WERI-Rb-1 (cell line): ENCODE measurements at regions not wholly inside any gene's neighbourhood (a gene's known extent, or its start where the extent isn't known, plus 50 kb on each side); places are given as distances from the start of the nearest gene placed in this dataset.

ENCODE experiments used
- DNase-seq: peaks from one replicate; pipeline ENCODE4 v3.0.0-alpha.2; 2020
- H3K27ac ChIP-seq: fragments of 250-450 bp; sonication (Bioruptor Pico); 2 replicates; pipeline ENCODE4 v1.5.1; 2020; ENCODE audit warnings: mild to moderate bottlenecking, moderate library complexity
- H3K27me3 ChIP-seq: fragments of 250-450 bp; sonication (Bioruptor Pico); 2 replicates; pipeline ENCODE4 v1.5.1; 2021; ENCODE audit warnings: mild to moderate bottlenecking, low read depth, moderate library complexity; ENCODE audit not compliant: insufficient read depth, severe bottlenecking
- H3K36me3 ChIP-seq: fragments of 250-450 bp; sonication (Bioruptor Pico); 2 replicates; pipeline ENCODE4 v1.5.1; 2020; ENCODE audit warnings: mild to moderate bottlenecking, moderate library complexity
- H3K4me3 ChIP-seq: 2 replicates; pipeline ENCODE4 v1.5.1; 2011; ENCODE audit warnings: low read depth, mild to moderate bottlenecking, control low read depth, low read length
- H3K9me3 ChIP-seq: fragments of 250-450 bp; sonication (Bioruptor Pico); 2 replicates; pipeline ENCODE4 v1.5.1; 2021; ENCODE audit warnings: mild to moderate bottlenecking, moderate library complexity; ENCODE audit not compliant: severe bottlenecking
- CTCF ChIP-seq: IDR thresholded peaks from 2 replicates; pipeline ENCODE4 v1.5.1; 2011; ENCODE audit warnings: low read depth, mild to moderate bottlenecking, control low read depth, inconsistent platforms, low read length

- no peak for DNase-seq
- no peaks in the 10 kb centered on the region for H3K27me3 ChIP-seq
- no peak for TF ChIP-seq CTCF
- no peaks in the 10 kb centered on the region for H3K36me3 ChIP-seq
- peaks cover 10% of the 10 kb centered on the region for H3K9me3 ChIP-seq
- H3K4me3 ChIP-seq, result no peak overlapping the region
- no peak overlapping the region for H3K27ac ChIP-seq
Observed at GRCh38 chr17:5784791-5785190, 200.5 kb upstream of the NLRP1 start.

GRCh38 chr17:5785338-5785737 is 201.0 kb upstream of the NLRP1 start:
- Histone ChIP-seq H3K36me3 (no peaks in the 10 kb centered on the region), H3K9me3 (peaks cover 10% of the 10 kb centered on the region), H3K27ac (no peak overlapping the region), H3K27me3 (no peaks in the 10 kb centered on the region), H3K4me3 (no peak overlapping the region)
- no peak for TF ChIP-seq CTCF
- DNase-seq, result no peak

DNA sequence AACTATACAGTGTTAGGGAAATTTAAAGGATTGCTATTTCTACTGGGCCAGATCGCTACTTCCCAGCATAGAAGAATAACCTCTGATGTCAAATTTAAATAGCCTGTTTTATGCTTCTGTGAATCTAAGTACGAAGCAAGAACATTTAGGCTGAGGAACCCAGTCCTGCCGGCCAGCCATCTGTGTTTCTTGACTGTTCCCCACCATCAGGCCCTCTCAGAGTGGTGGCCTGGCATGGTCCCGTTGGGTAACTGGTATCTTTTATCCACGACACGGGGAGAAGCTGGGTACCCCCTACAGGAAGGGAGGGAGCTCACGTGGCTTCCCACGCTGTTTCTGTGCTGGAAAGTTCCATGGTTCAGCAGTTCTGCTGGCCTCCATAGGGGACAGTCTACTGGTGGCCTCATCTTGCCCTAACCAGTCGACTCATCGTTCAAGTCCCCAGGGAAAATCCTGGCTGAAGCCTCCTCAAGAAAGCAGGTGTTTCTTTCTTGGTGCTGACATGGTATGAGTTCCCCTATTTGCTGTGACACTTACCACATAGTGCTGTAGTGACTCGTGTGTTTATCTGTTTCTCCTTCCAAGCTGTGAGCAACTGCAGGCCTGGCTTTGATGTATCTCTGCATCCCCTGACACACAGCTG is 201.7 kb upstream of the NLRP1 start:
- TF ChIP-seq CTCF, result 0 out of 2 replicates have a peak, but pooled peaks have one; percentile 11
- H3K9me3 ChIP-seq, result peaks cover 10% of the 10 kb centered on the region
- no peak overlapping the region for H3K4me3 ChIP-seq
- no peaks in the 10 kb centered on the region for H3K27me3 ChIP-seq
- peak; percentile 19 for DNase-seq
- peak overlapping the region; percentile 65 for H3K27ac ChIP-seq
- H3K36me3 ChIP-seq, result no peaks in the 10 kb centered on the region

GRCh38 chr17:5786510-5786875 is 202.2 kb upstream of the NLRP1 start:
- Histone ChIP-seq H3K9me3 (peaks cover 10% of the 10 kb centered on the region), H3K27ac (peak overlapping the region; percentile 65), H3K4me3 (no peak overlapping the region), H3K36me3 (no peaks in the 10 kb centered on the region), H3K27me3 (no peaks in the 10 kb centered on the region)
- TF ChIP-seq CTCF, result no peak
- DNase-seq, result peak; percentile 74

GRCh38 chr17:5788266-5788900 is 204.1 kb upstream of the NLRP1 start:
- Histone ChIP-seq H3K36me3 (no peaks in the 10 kb centered on the region), H3K4me3 (no peak overlapping the region), H3K27me3 (no peaks in the 10 kb centered on the region), H3K27ac (no peak overlapping the region), H3K9me3 (peaks cover 15% of the 10 kb centered on the region)
- no peak for TF ChIP-seq CTCF
- no peak for DNase-seq

- H3K27ac ChIP-seq, result no peak overlapping the region
- TF ChIP-seq CTCF, result no peak
- H3K9me3 ChIP-seq, result peaks cover 5% of the 10 kb centered on the region
- H3K27me3 ChIP-seq, result no peaks in the 10 kb centered on the region
- no peaks in the 10 kb centered on the region for H3K36me3 ChIP-seq
- DNase-seq, result no peak
- H3K4me3 ChIP-seq, result no peak overlapping the region
Observed at GRCh38 chr17:5789528-5789927, 205.2 kb upstream of the NLRP1 start.
